ENCODE measurements at regions not wholly inside any gene's neighbourhood (a gene's known extent, or its start where the extent isn't known, plus 50 kb on each side); places are given as distances from the start of the nearest gene placed in this dataset.

DNA sequence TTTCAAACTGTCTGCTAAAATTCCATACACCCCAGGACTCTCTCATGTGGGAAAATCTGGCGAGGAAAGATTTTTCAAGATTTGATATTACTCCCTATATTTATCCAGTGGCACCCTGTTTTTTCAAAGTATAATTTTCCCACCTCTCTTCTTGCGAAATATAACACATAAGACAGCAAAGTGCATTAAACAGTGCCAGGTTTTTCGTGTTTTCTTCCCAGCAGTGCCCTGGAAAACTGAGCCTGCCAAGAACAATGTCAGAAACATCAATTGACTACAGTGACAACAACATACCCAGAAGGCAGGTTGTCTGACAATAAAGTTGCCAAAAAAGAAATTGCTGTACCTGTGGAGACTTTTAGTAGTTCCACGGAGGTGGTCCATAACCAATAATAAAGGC is 545.0 kb upstream of the ZNF608 start:
- ChIA-PET CTCF (no interaction called here), POLR2A (no interaction called here), RAD21 (ENCODE audit: unreplicated experiment) (no interaction called here), SMC1A (ENCODE audit: uncharacterized antibody, unreplicated experiment) (interaction anchor here (1.0 kb wide), 1 partner anchor 19 kb away, joined by 4 read pairs; no protein-coding TSS in a partner anchor)
- Histone ChIP-seq H3K9me3 (replicated peaks; ENCODE audit: control insufficient read depth, insufficient read depth, low read length) (no peaks in the 10 kb centered on the region), H3K27me3 (replicated peaks in 1 of 2; ENCODE audit: control insufficient read depth in 2 of 2, insufficient read depth in 2 of 2, low read length in 1 of 2) (no peaks in the 10 kb centered on the region), H3K4me2 (ENCODE audit: control insufficient read depth, insufficient read depth) (no peak overlapping the region), H3K79me2 (ENCODE audit: control insufficient read depth, insufficient read depth, low read length) (no peaks in the 10 kb centered on the region), H2AFZ (ENCODE audit: control insufficient read depth, low read depth, low read length) (no peak overlapping the region), H3K9ac (ENCODE audit: control insufficient read depth, insufficient read depth, low read length) (no peak overlapping the region), H3K27ac (ENCODE audit: control insufficient read depth, insufficient read depth) (no peak overlapping the region), H3K4me1 (ENCODE audit: control insufficient read depth, insufficient read depth, low read length) (no peaks in the 10 kb centered on the region), H4K20me1 (ENCODE audit: control insufficient read depth, insufficient read depth) (no peaks in the 10 kb centered on the region), H3K4me3 (no peak overlapping the region), H3K36me3 (ENCODE audit: control insufficient read depth in 2 of 2, insufficient read depth in 2 of 2, low read length in 1 of 2) (no peaks in the 10 kb centered on the region)
- ATAC-seq (no peak), DNase-seq (ENCODE audit: low read depth, low spot score) (no peak), FAIRE-seq (no peak)
- no TSS peak for BruUV-seq (replicated peaks)
- 9% methylated on average over 4 of the region's 4 CpGs for whole genome bisulfite sequencing (ENCODE audit: insufficient coverage, insufficient replicate concordance, low lambda C conversion rate, missing lambda C conversion rate)
- TF ChIP-seq NBN (IDR thresholded peaks at IDR 0.05) (no peak), SREBF2 (IDR thresholded peaks at IDR 0.05; ENCODE audit: low read length) (no peak), CEBPB (IDR thresholded peaks at IDR 0.05; ENCODE audit: borderline replicate concordance in 1 of 2, low read depth in 2 of 2, low read length in 2 of 2) (no peak), DPF2 (IDR thresholded peaks at IDR 0.05) (no peak), NFIC (IDR thresholded peaks at IDR 0.05; ENCODE audit: low read depth, low read length) (no peak), ZZZ3 (IDR thresholded peaks at IDR 0.05; ENCODE audit: control insufficient read depth, insufficient read length, low read depth) (no peak), TCF3 (IDR thresholded peaks at IDR 0.05; ENCODE audit: borderline replicate concordance, insufficient read depth, low read depth, low read length) (no peak)
- in situ Hi-C loops (cut with MboI): no loop called here
- intact Hi-C loops (cut with micrococcal nuclease; ENCODE audit: unreplicated experiment): no loop called here

DNA sequence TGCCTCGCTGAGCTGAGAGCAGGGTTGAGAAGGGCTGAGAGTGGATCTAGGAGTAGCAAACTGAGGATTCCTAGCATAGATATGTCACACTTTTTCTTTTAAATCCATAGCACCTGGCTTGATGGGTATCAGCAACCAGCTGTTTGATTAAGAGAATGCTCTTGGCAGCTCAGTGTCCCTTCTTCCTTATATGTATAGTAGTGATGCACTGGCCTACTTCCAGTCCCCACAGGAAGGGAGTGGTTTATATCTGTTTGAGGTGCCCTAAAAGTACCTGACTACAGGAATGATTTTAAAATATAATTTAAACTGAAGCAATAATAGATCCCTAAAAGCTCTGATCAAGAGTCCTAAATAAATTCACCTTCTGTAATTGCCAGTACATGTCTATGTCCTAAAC is 546.8 kb upstream of the ZNF608 start:
- Histone ChIP-seq H3K27ac (ENCODE audit: control insufficient read depth, insufficient read depth) (no peak overlapping the region), H2AFZ (ENCODE audit: control insufficient read depth, low read depth, low read length) (no peak overlapping the region), H3K36me3 (ENCODE audit: control insufficient read depth in 2 of 2, insufficient read depth in 2 of 2, low read length in 1 of 2) (no peaks in the 10 kb centered on the region), H3K4me2 (ENCODE audit: control insufficient read depth, insufficient read depth) (no peak overlapping the region), H4K20me1 (ENCODE audit: control insufficient read depth, insufficient read depth) (no peaks in the 10 kb centered on the region), H3K4me1 (ENCODE audit: control insufficient read depth, insufficient read depth, low read length) (no peaks in the 10 kb centered on the region), H3K4me3 (no peak overlapping the region), H3K9me3 (replicated peaks; ENCODE audit: control insufficient read depth, insufficient read depth, low read length) (no peaks in the 10 kb centered on the region), H3K79me2 (ENCODE audit: control insufficient read depth, insufficient read depth, low read length) (no peaks in the 10 kb centered on the region), H3K9ac (ENCODE audit: control insufficient read depth, insufficient read depth, low read length) (no peak overlapping the region), H3K27me3 (replicated peaks in 1 of 2; ENCODE audit: control insufficient read depth in 2 of 2, insufficient read depth in 2 of 2, low read length in 1 of 2) (no peaks in the 10 kb centered on the region)
- DNase-seq (ENCODE audit: low read depth, low spot score) (no peak), ATAC-seq (no peak), FAIRE-seq (no peak)
- POLR2A ChIA-PET: no interaction called here
- in situ Hi-C loops (cut with MboI): no loop called here
- 0% methylated on average over 1 of the region's 1 CpG for WGBS (ENCODE audit: insufficient coverage, insufficient replicate concordance, low lambda C conversion rate, missing lambda C conversion rate)
- TF ChIP-seq, protein P1, sequence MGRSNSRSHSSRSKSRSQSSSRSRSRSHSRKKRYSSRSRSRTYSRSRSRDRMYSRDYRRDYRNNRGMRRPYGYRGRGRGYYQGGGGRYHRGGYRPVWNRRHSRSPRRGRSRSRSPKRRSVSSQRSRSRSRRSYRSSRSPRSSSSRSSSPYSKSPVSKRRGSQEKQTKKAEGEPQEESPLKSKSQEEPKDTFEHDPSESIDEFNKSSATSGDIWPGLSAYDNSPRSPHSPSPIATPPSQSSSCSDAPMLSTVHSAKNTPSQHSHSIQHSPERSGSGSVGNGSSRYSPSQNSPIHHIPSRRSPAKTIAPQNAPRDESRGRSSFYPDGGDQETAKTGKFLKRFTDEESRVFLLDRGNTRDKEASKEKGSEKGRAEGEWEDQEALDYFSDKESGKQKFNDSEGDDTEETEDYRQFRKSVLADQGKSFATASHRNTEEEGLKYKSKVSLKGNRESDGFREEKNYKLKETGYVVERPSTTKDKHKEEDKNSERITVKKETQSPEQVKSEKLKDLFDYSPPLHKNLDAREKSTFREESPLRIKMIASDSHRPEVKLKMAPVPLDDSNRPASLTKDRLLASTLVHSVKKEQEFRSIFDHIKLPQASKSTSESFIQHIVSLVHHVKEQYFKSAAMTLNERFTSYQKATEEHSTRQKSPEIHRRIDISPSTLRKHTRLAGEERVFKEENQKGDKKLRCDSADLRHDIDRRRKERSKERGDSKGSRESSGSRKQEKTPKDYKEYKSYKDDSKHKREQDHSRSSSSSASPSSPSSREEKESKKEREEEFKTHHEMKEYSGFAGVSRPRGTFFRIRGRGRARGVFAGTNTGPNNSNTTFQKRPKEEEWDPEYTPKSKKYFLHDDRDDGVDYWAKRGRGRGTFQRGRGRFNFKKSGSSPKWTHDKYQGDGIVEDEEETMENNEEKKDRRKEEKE (IDR thresholded peaks at IDR 0.05): no peak
- TF ChIP-seq NRF1 (conservative IDR thresholded peaks at IDR 0.05; ENCODE audit: low read depth, low read length) (no peak), RB1 (IDR thresholded peaks at IDR 0.05; ENCODE audit: borderline replicate concordance) (no peak)
- TF ChIP-seq, protein P2, sequence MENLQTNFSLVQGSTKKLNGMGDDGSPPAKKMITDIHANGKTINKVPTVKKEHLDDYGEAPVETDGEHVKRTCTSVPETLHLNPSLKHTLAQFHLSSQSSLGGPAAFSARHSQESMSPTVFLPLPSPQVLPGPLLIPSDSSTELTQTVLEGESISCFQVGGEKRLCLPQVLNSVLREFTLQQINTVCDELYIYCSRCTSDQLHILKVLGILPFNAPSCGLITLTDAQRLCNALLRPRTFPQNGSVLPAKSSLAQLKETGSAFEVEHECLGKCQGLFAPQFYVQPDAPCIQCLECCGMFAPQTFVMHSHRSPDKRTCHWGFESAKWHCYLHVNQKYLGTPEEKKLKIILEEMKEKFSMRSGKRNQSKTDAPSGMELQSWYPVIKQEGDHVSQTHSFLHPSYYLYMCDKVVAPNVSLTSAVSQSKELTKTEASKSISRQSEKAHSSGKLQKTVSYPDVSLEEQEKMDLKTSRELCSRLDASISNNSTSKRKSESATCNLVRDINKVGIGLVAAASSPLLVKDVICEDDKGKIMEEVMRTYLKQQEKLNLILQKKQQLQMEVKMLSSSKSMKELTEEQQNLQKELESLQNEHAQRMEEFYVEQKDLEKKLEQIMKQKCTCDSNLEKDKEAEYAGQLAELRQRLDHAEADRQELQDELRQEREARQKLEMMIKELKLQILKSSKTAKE (IDR thresholded peaks at IDR 0.05; ENCODE audit: low read depth, poor library complexity, severe bottlenecking): no peak
- CTCF ChIA-PET: interaction anchor here (1.9 kb wide), 1 partner anchor 18 kb away, joined by 6 read pairs; no protein-coding TSS in a partner anchor
- BruUV-seq (replicated peaks): no TSS peak
- intact Hi-C loops (cut with micrococcal nuclease; ENCODE audit: unreplicated experiment): no loop called here
- RAD21 ChIA-PET (ENCODE audit: unreplicated experiment): no interaction called here
- SMC1A ChIA-PET (ENCODE audit: uncharacterized antibody, unreplicated experiment): interaction anchor here (1.0 to 1.1 kb wide), 2 partner anchors 18 to 672 kb away, joined by 3 to 6 read pairs; no protein-coding TSS in a partner anchor

Measured in GM12878 (cell line).